Gastrocnemius medialis (tissue), 4 donors: ENCODE measurements at regions not wholly inside any gene's neighbourhood (a gene's known extent, or its start where the extent isn't known, plus 50 kb on each side); places are given as distances from the start of the nearest gene placed in this dataset.

Experiments used
- POLR2A ChIP-seq, 2 donors: fragments of 450-650 bp; IDR thresholded peaks; one replicate each; pipeline ENCODE4 v1.6.1; 2017; ENCODE audit warnings: antibody characterized with exemption in 2 of 2, mild to moderate bottlenecking in 2 of 2, moderate library complexity in 2 of 2
- TF ChIP-seq, protein P1 (sequence below), 5 experiments: fragments of 450-650 bp in 3 of 5; fragments of 200-600 bp in 2 of 5; sonication (generic) in 2 of 5; IDR thresholded peaks in 4 of 5; conservative IDR thresholded peaks in 1 of 5; 1 replicate in 4 of 5; 2 replicates in 1 of 5; pipeline ENCODE4 v1.5.1; 2016 to 2019; ENCODE audit warnings: antibody characterized with exemption in 5 of 5, mild to moderate bottlenecking in 3 of 5, moderate library complexity in 3 of 5

GRCh38 chr7:25048444-25048834, 68.5 kb upstream of the OSBPL3 start:
- TF ChIP-seq, protein P1, sequence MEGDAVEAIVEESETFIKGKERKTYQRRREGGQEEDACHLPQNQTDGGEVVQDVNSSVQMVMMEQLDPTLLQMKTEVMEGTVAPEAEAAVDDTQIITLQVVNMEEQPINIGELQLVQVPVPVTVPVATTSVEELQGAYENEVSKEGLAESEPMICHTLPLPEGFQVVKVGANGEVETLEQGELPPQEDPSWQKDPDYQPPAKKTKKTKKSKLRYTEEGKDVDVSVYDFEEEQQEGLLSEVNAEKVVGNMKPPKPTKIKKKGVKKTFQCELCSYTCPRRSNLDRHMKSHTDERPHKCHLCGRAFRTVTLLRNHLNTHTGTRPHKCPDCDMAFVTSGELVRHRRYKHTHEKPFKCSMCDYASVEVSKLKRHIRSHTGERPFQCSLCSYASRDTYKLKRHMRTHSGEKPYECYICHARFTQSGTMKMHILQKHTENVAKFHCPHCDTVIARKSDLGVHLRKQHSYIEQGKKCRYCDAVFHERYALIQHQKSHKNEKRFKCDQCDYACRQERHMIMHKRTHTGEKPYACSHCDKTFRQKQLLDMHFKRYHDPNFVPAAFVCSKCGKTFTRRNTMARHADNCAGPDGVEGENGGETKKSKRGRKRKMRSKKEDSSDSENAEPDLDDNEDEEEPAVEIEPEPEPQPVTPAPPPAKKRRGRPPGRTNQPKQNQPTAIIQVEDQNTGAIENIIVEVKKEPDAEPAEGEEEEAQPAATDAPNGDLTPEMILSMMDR (IDR thresholded peaks at IDR 0.05 in 4 of 5, conservative IDR thresholded peaks at IDR 0.05 in 1 of 5): no peak
- no peak for TF ChIP-seq POLR2A (IDR thresholded peaks at IDR 0.05)
